Muscle of leg (tissue), 3 donors: ENCODE measurements at regions not wholly inside any gene's neighbourhood (a gene's known extent, or its start where the extent isn't known, plus 50 kb on each side); places are given as distances from the start of the nearest gene placed in this dataset.
"Not testable (repeated sequence)": the region's sequence is repeated elsewhere in the genome, so short reads cannot be mapped to it uniquely, and the experiment has no call there.

ENCODE experiments used
- DNase-seq: peaks from one replicate; pipeline ENCODE4 v3.0.0; 2013
- H3K27ac ChIP-seq: one replicate; pipeline ENCODE4 v1.5.1; 2013; ENCODE audit warnings: mild to moderate bottlenecking, low read length, control low read depth
- H3K27me3 ChIP-seq: one replicate; pipeline ENCODE4 v1.6.1; 2013; ENCODE audit warnings: low read length; ENCODE audit not compliant: control insufficient read depth, insufficient read depth
- H3K36me3 ChIP-seq: one replicate; pipeline ENCODE4 v1.6.1; 2013; ENCODE audit warnings: low read length; ENCODE audit not compliant: control insufficient read depth, insufficient read depth
- H3K4me1 ChIP-seq: one replicate; pipeline ENCODE4 v1.6.1; 2013; ENCODE audit warnings: low read length; ENCODE audit not compliant: control insufficient read depth, insufficient read depth
- H3K4me3 ChIP-seq: one replicate; pipeline ENCODE4 v1.5.1; 2013; ENCODE audit warnings: low read length, control low read depth
- H3K9me3 ChIP-seq: replicated peaks from 2 replicates; pipeline ENCODE4 v1.6.1; 2013; ENCODE audit warnings: low read depth, low read length; ENCODE audit not compliant: control insufficient read depth
- WGBS: methylation state at CpG from one replicate; pipeline ENCODE4 v1.1.5; 2013; ENCODE audit warnings: missing lambda C conversion rate; ENCODE audit not compliant: insufficient coverage; 5-methylcytosine and 5-hydroxymethylcytosine counted together

- H3K9me3 ChIP-seq, H3K27ac ChIP-seq, H3K27me3 ChIP-seq, H3K36me3 ChIP-seq, H3K4me3 ChIP-seq, DNase-seq, H3K4me1 ChIP-seq: not testable (repeated sequence)
- WGBS: 87% methylated on average over 5 of the region's 12 CpGs
These were observed 71.0 kb downstream of the DAPL1 start for GRCh38 chr2:158866082-158866481.

DNA sequence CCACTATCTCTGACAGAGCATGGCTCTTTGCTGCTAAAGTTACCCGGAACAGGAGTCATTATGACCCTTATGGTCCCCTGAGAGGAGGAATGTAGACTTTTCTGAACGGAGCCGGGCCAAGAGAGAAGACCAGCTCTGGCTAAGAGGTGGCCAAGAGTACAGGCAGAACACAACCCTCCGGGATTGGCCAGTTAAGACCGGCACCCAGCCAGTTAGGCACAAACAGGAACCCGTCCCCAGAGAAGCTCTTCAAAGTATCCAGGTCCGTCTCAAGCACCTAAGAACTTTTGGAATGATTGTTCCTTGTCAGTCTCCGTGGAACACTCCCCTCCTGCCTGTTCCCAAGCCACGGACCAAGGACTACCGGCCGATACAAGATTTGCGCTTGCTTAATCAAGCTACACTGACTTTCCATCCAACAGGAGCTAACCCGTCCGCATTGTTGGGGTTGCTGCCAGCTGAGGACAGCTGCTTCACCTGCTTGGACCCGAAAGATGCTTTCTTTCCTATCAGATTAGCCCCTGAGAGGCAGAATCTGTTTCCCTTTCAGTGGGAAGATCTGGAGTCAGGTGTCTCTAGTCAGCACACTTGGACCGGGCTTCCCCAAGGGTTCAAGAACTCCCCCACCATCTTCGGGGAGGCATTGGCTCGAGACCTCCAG lies 72.5 kb downstream of the DAPL1 start:
- not testable (repeated sequence) for H3K27me3 ChIP-seq, H3K4me1 ChIP-seq, H3K27ac ChIP-seq, H3K9me3 ChIP-seq, DNase-seq, H3K36me3 ChIP-seq, H3K4me3 ChIP-seq
- WGBS: 75% methylated on average over 13 of the region's 18 CpGs

GRCh38 chr2:158868386-158868785 lies 73.3 kb downstream of the DAPL1 start:
- H3K4me1 ChIP-seq, H3K27me3 ChIP-seq, H3K27ac ChIP-seq, H3K9me3 ChIP-seq, H3K36me3 ChIP-seq, DNase-seq, H3K4me3 ChIP-seq: not testable (repeated sequence)
- WGBS: 82% methylated on average over 5 of the region's 7 CpGs

DNA sequence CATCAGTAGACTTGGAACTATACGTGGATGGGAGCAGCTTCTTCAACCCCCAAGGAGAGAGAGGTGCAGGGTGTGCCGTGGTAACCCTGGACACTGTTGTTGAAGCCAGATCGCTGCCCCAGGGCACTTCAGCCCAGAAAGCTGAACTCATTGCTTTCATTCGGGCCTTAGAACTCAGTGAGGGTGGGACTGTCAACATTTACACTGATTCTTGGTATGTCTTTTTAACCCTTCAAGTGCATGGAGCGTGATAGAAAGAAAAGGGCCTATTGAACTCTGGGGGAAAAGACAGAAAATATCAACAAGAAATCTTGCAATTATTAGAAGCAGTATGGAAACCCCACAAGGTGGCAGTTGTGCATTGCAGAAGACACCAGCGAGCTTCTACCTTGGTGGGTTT lies 74.0 kb downstream of the DAPL1 start:
- not testable (repeated sequence) for H3K4me1 ChIP-seq, H3K36me3 ChIP-seq, H3K27ac ChIP-seq, DNase-seq, H3K4me3 ChIP-seq, H3K9me3 ChIP-seq, H3K27me3 ChIP-seq
- WGBS: no CpG with 5 or more reads among the region's 6 CpGs

DNA sequence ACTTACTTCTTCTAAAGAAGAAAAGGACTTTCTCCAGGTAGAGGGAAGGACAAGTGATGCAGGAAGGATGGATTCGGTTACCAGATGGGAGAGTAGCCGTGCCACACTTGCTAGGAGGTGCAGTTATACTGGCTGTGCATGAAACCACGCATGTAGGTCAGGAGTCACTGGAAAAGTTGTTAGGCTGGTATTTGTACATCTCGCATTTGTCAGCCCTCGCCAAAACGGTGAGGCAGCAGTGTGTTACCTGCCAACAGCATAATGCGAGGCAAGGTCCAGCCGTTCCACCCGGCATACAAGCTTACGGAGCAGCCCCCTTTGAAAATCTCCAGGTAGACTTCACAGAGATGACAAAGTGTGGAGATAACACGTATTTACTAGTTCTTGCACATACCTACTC lies 74.5 kb downstream of the DAPL1 start:
- not testable (repeated sequence) for H3K27ac ChIP-seq, H3K9me3 ChIP-seq, H3K4me3 ChIP-seq, H3K36me3 ChIP-seq, DNase-seq, H3K27me3 ChIP-seq, H3K4me1 ChIP-seq
- WGBS: 85% methylated on average over 8 of the region's 11 CpGs

- H3K36me3 ChIP-seq: no peaks in the 10 kb centered on the region
- H3K4me3 ChIP-seq: no peak overlapping the region
- no peak overlapping the region for H3K27ac ChIP-seq
- H3K9me3 ChIP-seq: no peaks in the 10 kb centered on the region
- H3K4me1 ChIP-seq: no peaks in the 10 kb centered on the region
- DNase-seq: no peak
- WGBS: 88% methylated on average over 4 of the region's 16 CpGs
- no peaks in the 10 kb centered on the region for H3K27me3 ChIP-seq
These were observed 82.9 kb downstream of the DAPL1 start for GRCh38 chr2:158878003-158878402.

- DNase-seq: no peak
- H3K36me3 ChIP-seq: no peaks in the 10 kb centered on the region
- H3K4me1 ChIP-seq: no peaks in the 10 kb centered on the region
- H3K9me3 ChIP-seq: no peaks in the 10 kb centered on the region
- no peak overlapping the region for H3K4me3 ChIP-seq
- H3K27me3 ChIP-seq: no peaks in the 10 kb centered on the region
- no peak overlapping the region for H3K27ac ChIP-seq
- WGBS: 95% methylated on average over 7 of the region's 17 CpGs
These were observed 84.2 kb downstream of the DAPL1 start for GRCh38 chr2:158879229-158879903.

DNA sequence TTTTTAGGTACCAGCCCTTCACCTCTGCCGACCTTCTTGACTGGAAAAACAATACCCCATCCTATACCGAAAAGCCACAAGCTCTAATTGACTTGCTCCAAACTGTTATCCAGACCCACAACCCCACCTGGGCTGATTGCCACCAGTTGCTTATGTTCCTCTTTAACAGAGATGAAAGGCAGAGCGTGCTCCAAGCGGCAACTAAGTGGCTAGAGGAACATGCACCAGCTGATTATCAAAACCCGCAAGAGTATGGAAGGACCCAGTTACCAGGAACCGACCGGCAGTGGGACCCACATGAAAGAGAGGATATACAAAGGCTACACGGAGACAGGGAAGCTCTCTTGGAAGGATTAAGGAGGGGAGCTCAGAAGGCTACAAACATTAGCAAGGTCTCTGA lies 86.1 kb upstream of the TANC1 start:
- Histone ChIP-seq H3K27ac (no peak overlapping the region), H3K27me3 (no peaks in the 10 kb centered on the region), H3K4me3 (no peak overlapping the region), H3K9me3 (no peaks in the 10 kb centered on the region), H3K4me1 (no peaks in the 10 kb centered on the region), H3K36me3 (no peaks in the 10 kb centered on the region)
- DNase-seq: no peak
- 56% methylated on average over 6 of the region's 8 CpGs for WGBS

DNA sequence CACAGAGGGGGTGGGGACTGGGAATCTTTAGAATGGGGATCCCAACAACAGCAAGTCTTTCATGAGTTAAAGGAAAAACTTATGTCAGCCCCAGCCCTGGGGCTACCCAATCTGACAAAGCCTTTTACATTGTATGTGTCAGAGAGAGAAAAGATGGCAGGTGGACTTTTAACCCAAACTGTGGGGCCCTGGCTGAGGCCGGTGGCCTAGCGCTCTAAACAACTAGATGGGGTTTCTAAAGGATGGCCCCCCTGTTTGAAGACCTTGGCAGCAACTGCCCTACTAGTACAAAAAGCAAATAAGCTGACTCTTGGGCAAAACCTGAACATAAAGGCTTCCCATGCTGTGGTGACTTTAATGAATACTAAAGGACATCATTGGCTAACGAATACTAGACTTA lies 83.9 kb upstream of the TANC1 start:
- not testable (repeated sequence) for DNase-seq, H3K4me1 ChIP-seq, H3K27me3 ChIP-seq, H3K4me3 ChIP-seq, H3K27ac ChIP-seq, H3K9me3 ChIP-seq, H3K36me3 ChIP-seq
- WGBS: no CpG with 5 or more reads among the region's 3 CpGs

GRCh38 chr2:158885018-158885678 lies 83.3 kb upstream of the TANC1 start:
- not testable (repeated sequence) for H3K4me3 ChIP-seq, DNase-seq
- 59% methylated on average over 3 of the region's 8 CpGs for WGBS

More at GRCh38 chr2:158885018-158885678, 83.3 kb upstream of the TANC1 start:
- H3K27ac ChIP-seq, H3K36me3 ChIP-seq, H3K9me3 ChIP-seq, H3K4me1 ChIP-seq, H3K27me3 ChIP-seq: not testable (repeated sequence)
